ENCODE measurements at regions not wholly inside any gene's neighbourhood (a gene's known extent, or its start where the extent isn't known, plus 50 kb on each side); places are given as distances from the start of the nearest gene placed in this dataset.

- H3K4me3 Mint-ChIP-seq (ENCODE audit: unreplicated experiment): no peak overlapping the region
- H3K9me3 Mint-ChIP-seq (ENCODE audit: unreplicated experiment): peaks cover 1% of the 10 kb centered on the region
- H3K36me3 Mint-ChIP-seq (ENCODE audit: unreplicated experiment): no peaks in the 10 kb centered on the region
- DNase-seq: no peak
- H3K27ac Mint-ChIP-seq (ENCODE audit: unreplicated experiment): no peak overlapping the region
- no peaks in the 10 kb centered on the region for H3K4me1 Mint-ChIP-seq (ENCODE audit: low read depth, unreplicated experiment)
- peaks cover 5% of the 10 kb centered on the region for H3K27me3 Mint-ChIP-seq (ENCODE audit: unreplicated experiment)
- peak; percentile 34 for TF ChIP-seq CTCF (IDR thresholded peaks at IDR 0.05; ENCODE audit: partially characterized antibody, unreplicated experiment)
Measured at GRCh38 chr2:133884739-133885381, 316.6 kb upstream of the NCKAP5 start.

GRCh38 chr2:133885847-133886246 lies 317.6 kb upstream of the NCKAP5 start:
- Mint-ChIP-seq H3K36me3 (ENCODE audit: unreplicated experiment) (no peaks in the 10 kb centered on the region), H3K4me3 (ENCODE audit: unreplicated experiment) (no peak overlapping the region), H3K9me3 (ENCODE audit: unreplicated experiment) (peaks cover 1% of the 10 kb centered on the region), H3K27ac (ENCODE audit: unreplicated experiment) (no peak overlapping the region), H3K27me3 (ENCODE audit: unreplicated experiment) (peaks cover 5% of the 10 kb centered on the region), H3K4me1 (ENCODE audit: low read depth, unreplicated experiment) (no peaks in the 10 kb centered on the region)
- no peak for TF ChIP-seq CTCF (IDR thresholded peaks at IDR 0.05; ENCODE audit: partially characterized antibody, unreplicated experiment)
- no peak for DNase-seq

- peaks cover 1% of the 10 kb centered on the region for H3K9me3 Mint-ChIP-seq (ENCODE audit: unreplicated experiment)
- H3K27me3 Mint-ChIP-seq (ENCODE audit: unreplicated experiment): peaks cover 5% of the 10 kb centered on the region
- no peak overlapping the region for H3K27ac Mint-ChIP-seq (ENCODE audit: unreplicated experiment)
- H3K4me3 Mint-ChIP-seq (ENCODE audit: unreplicated experiment): no peak overlapping the region
- DNase-seq: peak; percentile 77
- H3K4me1 Mint-ChIP-seq (ENCODE audit: low read depth, unreplicated experiment): no peaks in the 10 kb centered on the region
- no peaks in the 10 kb centered on the region for H3K36me3 Mint-ChIP-seq (ENCODE audit: unreplicated experiment)
- TF ChIP-seq CTCF (IDR thresholded peaks at IDR 0.05; ENCODE audit: partially characterized antibody, unreplicated experiment): peak; percentile 71
Measured at GRCh38 chr2:133886735-133887675, 318.7 kb upstream of the NCKAP5 start.

- no peaks in the 10 kb centered on the region for H3K4me1 Mint-ChIP-seq (ENCODE audit: low read depth, unreplicated experiment)
- no peaks in the 10 kb centered on the region for H3K36me3 Mint-ChIP-seq (ENCODE audit: unreplicated experiment)
- H3K27ac Mint-ChIP-seq (ENCODE audit: unreplicated experiment): no peak overlapping the region
- no peak overlapping the region for H3K4me3 Mint-ChIP-seq (ENCODE audit: unreplicated experiment)
- H3K27me3 Mint-ChIP-seq (ENCODE audit: unreplicated experiment): peaks cover 5% of the 10 kb centered on the region
- DNase-seq: no peak
- TF ChIP-seq CTCF (IDR thresholded peaks at IDR 0.05; ENCODE audit: partially characterized antibody, unreplicated experiment): no peak
- peaks cover 1% of the 10 kb centered on the region for H3K9me3 Mint-ChIP-seq (ENCODE audit: unreplicated experiment)
Measured at GRCh38 chr2:133887676-133888040, 319.4 kb upstream of the NCKAP5 start.

GRCh38 chr2:133888107-133888506 lies 319.8 kb upstream of the NCKAP5 start:
- no peak for DNase-seq
- no peak overlapping the region for H3K27ac Mint-ChIP-seq (ENCODE audit: unreplicated experiment)
- TF ChIP-seq CTCF (IDR thresholded peaks at IDR 0.05; ENCODE audit: partially characterized antibody, unreplicated experiment): no peak

More at GRCh38 chr2:133888107-133888506, 319.8 kb upstream of the NCKAP5 start:
- no peak overlapping the region for H3K4me3 Mint-ChIP-seq (ENCODE audit: unreplicated experiment)
- H3K27me3 Mint-ChIP-seq (ENCODE audit: unreplicated experiment): peaks cover 5% of the 10 kb centered on the region
- H3K9me3 Mint-ChIP-seq (ENCODE audit: unreplicated experiment): peaks cover 1% of the 10 kb centered on the region
- no peaks in the 10 kb centered on the region for H3K36me3 Mint-ChIP-seq (ENCODE audit: unreplicated experiment)
- no peaks in the 10 kb centered on the region for H3K4me1 Mint-ChIP-seq (ENCODE audit: low read depth, unreplicated experiment)

All from glutamatergic neuron (in vitro differentiated cells).